SK-N-SH treated with all-trans-retinoic acid at 6 μM for 48 hours (cell line): ENCODE measurements at regions not wholly inside any gene's neighbourhood (a gene's known extent, or its start where the extent isn't known, plus 50 kb on each side); places are given as distances from the start of the nearest gene placed in this dataset.

Experiments
- ATAC-seq: fragments of 200-7000 bp; cut with Tn5 transposase; 3 replicates; pipeline ENCODE4 v1.9.1; 2020; ENCODE audit warnings: mild to moderate bottlenecking, moderate library complexity
- ARNTL ChIP-seq: fragments of 450-650 bp; formaldehyde crosslinking; IDR thresholded peaks from 2 replicates; pipeline ENCODE4 v1.5.0; 2020; ENCODE audit warnings: low read depth, mild to moderate bottlenecking, moderate library complexity, borderline replicate concordance
- BACH2 ChIP-seq: fragments of 250-450 bp; sonication (Bioruptor Pico); IDR thresholded peaks from 2 replicates; pipeline ENCODE4 v1.9.0; 2021; ENCODE audit warnings: mild to moderate bottlenecking, borderline replicate concordance
- CSRNP3 ChIP-seq: fragments of 250-450 bp; sonication (Bioruptor Pico); IDR thresholded peaks from 2 replicates; pipeline ENCODE4 v1.5.1; 2021; ENCODE audit warnings: mild to moderate bottlenecking, moderate library complexity
- GLIS3 ChIP-seq: fragments of 250-450 bp; sonication (Bioruptor Pico); IDR thresholded peaks from 2 replicates; pipeline ENCODE4 v1.5.0; 2020; ENCODE audit warnings: mild to moderate bottlenecking, moderate library complexity
- ISL1 ChIP-seq: fragments of 250-450 bp; sonication (Bioruptor Pico); IDR thresholded peaks from 2 replicates; pipeline ENCODE4 v2.1.2; 2022; ENCODE audit warnings: mild to moderate bottlenecking, moderate library complexity
- OSR1 ChIP-seq: fragments of 250-450 bp; sonication (Bioruptor Pico); IDR thresholded peaks from 2 replicates; pipeline ENCODE4 v1.8.0; 2022; ENCODE audit warnings: moderate library complexity, mild to moderate bottlenecking, inconsistent platforms
- PPARA ChIP-seq: fragments of 250-450 bp; sonication (Bioruptor Pico); IDR thresholded peaks from 2 replicates; pipeline ENCODE4 v1.5.0; 2020; ENCODE audit warnings: mild to moderate bottlenecking, borderline replicate concordance
- RARB ChIP-seq: fragments of 250-450 bp; sonication (Bioruptor Pico); IDR thresholded peaks from 2 replicates; pipeline ENCODE4 v1.8.0; 2021; ENCODE audit warnings: mild to moderate bottlenecking, moderate library complexity
- SNAI2 ChIP-seq: fragments of 250-450 bp; sonication (Bioruptor Pico); IDR thresholded peaks from 2 replicates; pipeline ENCODE4 v1.5.0; 2020; ENCODE audit warnings: mild to moderate bottlenecking, moderate library complexity
- TCF4 ChIP-seq: fragments of 250-450 bp; sonication (Bioruptor Pico); IDR thresholded peaks from 2 replicates; pipeline ENCODE4 v1.8.0; 2021; ENCODE audit warnings: mild to moderate bottlenecking, moderate library complexity, borderline replicate concordance
- TOX ChIP-seq: fragments of 250-450 bp; sonication (Bioruptor Pico); IDR thresholded peaks from 2 replicates; pipeline ENCODE4 v1.8.0; 2021; ENCODE audit warnings: mild to moderate bottlenecking, moderate library complexity, borderline replicate concordance
- TSHZ2 ChIP-seq: fragments of 250-450 bp; sonication (Bioruptor Pico); IDR thresholded peaks from 2 replicates; pipeline ENCODE4 v1.5.0; 2020; ENCODE audit warnings: mild to moderate bottlenecking, moderate library complexity
- ZFP3 ChIP-seq: fragments of 250-450 bp; sonication (Bioruptor Pico); IDR thresholded peaks from 2 replicates; pipeline ENCODE4 v1.5.0; 2020; ENCODE audit warnings: mild to moderate bottlenecking, moderate library complexity
- ZFP30 ChIP-seq: fragments of 450-650 bp; formaldehyde crosslinking; IDR thresholded peaks from 2 replicates; pipeline ENCODE4 v1.5.0; 2022; ENCODE audit warnings: mild to moderate bottlenecking, moderate library complexity
- ZNF565 ChIP-seq: fragments of 450-650 bp; formaldehyde crosslinking; conservative IDR thresholded peaks from 2 replicates; pipeline ENCODE4 v1.5.0; 2020; ENCODE audit warnings: low read depth, mild to moderate bottlenecking, moderate library complexity
- ZNF70 ChIP-seq: fragments of 450-650 bp; formaldehyde crosslinking; IDR thresholded peaks from 2 replicates; pipeline ENCODE4 v1.5.0; 2020; ENCODE audit warnings: mild to moderate bottlenecking, moderate library complexity
- ZNF8 ChIP-seq: fragments of 450-650 bp; formaldehyde crosslinking; IDR thresholded peaks from 2 replicates; pipeline ENCODE4 v1.5.0; 2020; ENCODE audit warnings: mild to moderate bottlenecking, moderate library complexity
- TF ChIP-seq, protein P1 (sequence below): fragments of 250-450 bp; sonication (Bioruptor Pico); IDR thresholded peaks from 2 replicates; pipeline ENCODE4 v1.5.1; 2020; ENCODE audit warnings: low read depth, mild to moderate bottlenecking, moderate library complexity
- TF ChIP-seq, protein P2 (sequence below): fragments of 250-450 bp; sonication (Bioruptor Pico); IDR thresholded peaks from 2 replicates; pipeline ENCODE4 v1.8.0; 2020; ENCODE audit warnings: mild to moderate bottlenecking, moderate library complexity, borderline replicate concordance
- TF ChIP-seq, protein P3 (sequence below): fragments of 250-450 bp; sonication (Bioruptor Pico); IDR thresholded peaks from 2 replicates; pipeline ENCODE4 v1.8.0; 2021; ENCODE audit warnings: low read depth, mild to moderate bottlenecking, moderate library complexity, borderline replicate concordance

GRCh38 chr10:130889240-130889639, 422.3 kb downstream of the TCERG1L start:
- ATAC-seq, result no peak
- TF ChIP-seq PPARA (CRISPR knock-in tag) (no peak), CSRNP3 (no peak), ZFP30 (CRISPR knock-in tag) (no peak), SNAI2 (CRISPR knock-in tag) (no peak), ZFP3 (CRISPR knock-in tag) (no peak), ARNTL (CRISPR knock-in tag) (no peak)
- TF ChIP-seq, protein P1, sequence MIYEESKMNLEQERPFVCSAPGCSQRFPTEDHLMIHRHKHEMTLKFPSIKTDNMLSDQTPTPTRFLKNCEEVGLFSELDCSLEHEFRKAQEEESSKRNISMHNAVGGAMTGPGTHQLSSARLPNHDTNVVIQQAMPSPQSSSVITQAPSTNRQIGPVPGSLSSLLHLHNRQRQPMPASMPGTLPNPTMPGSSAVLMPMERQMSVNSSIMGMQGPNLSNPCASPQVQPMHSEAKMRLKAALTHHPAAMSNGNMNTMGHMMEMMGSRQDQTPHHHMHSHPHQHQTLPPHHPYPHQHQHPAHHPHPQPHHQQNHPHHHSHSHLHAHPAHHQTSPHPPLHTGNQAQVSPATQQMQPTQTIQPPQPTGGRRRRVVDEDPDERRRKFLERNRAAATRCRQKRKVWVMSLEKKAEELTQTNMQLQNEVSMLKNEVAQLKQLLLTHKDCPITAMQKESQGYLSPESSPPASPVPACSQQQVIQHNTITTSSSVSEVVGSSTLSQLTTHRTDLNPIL (CRISPR knock-in tag), result no peak

- TF ChIP-seq, protein P2, sequence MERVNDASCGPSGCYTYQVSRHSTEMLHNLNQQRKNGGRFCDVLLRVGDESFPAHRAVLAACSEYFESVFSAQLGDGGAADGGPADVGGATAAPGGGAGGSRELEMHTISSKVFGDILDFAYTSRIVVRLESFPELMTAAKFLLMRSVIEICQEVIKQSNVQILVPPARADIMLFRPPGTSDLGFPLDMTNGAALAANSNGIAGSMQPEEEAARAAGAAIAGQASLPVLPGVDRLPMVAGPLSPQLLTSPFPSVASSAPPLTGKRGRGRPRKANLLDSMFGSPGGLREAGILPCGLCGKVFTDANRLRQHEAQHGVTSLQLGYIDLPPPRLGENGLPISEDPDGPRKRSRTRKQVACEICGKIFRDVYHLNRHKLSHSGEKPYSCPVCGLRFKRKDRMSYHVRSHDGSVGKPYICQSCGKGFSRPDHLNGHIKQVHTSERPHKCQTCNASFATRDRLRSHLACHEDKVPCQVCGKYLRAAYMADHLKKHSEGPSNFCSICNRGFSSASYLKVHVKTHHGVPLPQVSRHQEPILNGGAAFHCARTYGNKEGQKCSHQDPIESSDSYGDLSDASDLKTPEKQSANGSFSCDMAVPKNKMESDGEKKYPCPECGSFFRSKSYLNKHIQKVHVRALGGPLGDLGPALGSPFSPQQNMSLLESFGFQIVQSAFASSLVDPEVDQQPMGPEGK (CRISPR knock-in tag), result no peak
- TF ChIP-seq ZNF70, result no peak
- TF ChIP-seq, all 23 proteins: peak for 0
- ATAC-seq, result no peak
These were observed 421.7 kb downstream of the TCERG1L start for GRCh38 chr10:130889780-130890179.

DNA sequence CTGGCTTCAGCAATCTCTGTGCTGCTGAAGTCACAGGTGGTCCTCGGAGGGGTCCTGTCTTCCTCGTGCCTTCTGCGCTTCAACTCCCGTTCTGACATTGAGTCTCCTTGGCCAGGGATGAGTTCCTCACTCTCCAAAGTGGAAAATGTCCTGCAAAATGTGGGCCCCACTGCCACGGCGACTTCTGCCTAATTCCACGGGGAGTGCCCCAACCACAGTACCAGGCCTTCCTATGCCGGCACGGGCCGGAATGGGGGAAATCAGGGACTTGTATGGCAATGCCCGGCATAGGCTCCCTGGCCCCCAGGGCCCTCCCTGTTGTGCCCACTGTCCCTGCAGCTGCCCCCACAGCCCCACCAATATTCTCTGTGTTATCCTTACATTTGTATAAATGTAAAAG, 420.5 kb downstream of the TCERG1L start:
- ATAC-seq, result no peak
- TF ChIP-seq OSR1 (CRISPR knock-in tag) (no peak), CSRNP3 (no peak), RARB (no peak), ISL1 (CRISPR knock-in tag) (no peak), ZNF8 (CRISPR knock-in tag) (no peak), GLIS3 (CRISPR knock-in tag) (no peak), BACH2 (CRISPR knock-in tag) (no peak), ARNTL (CRISPR knock-in tag) (no peak), TCF4 (CRISPR knock-in tag) (no peak), ZNF70 (no peak), TOX (CRISPR knock-in tag) (no peak), ZNF565 (CRISPR knock-in tag) (no peak), ZFP3 (CRISPR knock-in tag) (no peak), SNAI2 (CRISPR knock-in tag) (no peak), TSHZ2 (CRISPR knock-in tag) (no peak)
- TF ChIP-seq, protein P3, sequence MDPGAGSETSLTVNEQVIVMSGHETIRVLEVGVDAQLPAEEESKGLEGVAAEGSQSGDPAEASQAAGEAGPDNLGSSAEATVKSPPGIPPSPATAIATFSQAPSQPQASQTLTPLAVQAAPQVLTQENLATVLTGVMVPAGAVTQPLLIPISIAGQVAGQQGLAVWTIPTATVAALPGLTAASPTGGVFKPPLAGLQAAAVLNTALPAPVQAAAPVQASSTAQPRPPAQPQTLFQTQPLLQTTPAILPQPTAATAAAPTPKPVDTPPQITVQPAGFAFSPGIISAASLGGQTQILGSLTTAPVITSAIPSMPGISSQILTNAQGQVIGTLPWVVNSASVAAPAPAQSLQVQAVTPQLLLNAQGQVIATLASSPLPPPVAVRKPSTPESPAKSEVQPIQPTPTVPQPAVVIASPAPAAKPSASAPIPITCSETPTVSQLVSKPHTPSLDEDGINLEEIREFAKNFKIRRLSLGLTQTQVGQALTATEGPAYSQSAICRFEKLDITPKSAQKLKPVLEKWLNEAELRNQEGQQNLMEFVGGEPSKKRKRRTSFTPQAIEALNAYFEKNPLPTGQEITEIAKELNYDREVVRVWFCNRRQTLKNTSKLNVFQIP (CRISPR knock-in tag), result no peak
- TF ChIP-seq, protein P1 (CRISPR knock-in tag), result no peak
